ENCODE measurements at regions not wholly inside any gene's neighbourhood (a gene's known extent, or its start where the extent isn't known, plus 50 kb on each side); places are given as distances from the start of the nearest gene placed in this dataset.

- Histone ChIP-seq H3K9me2 (replicated peaks; ENCODE audit: control insufficient read depth, low read length) (no peaks in the 10 kb centered on the region), H3K4me3 (ENCODE audit: low read length) (no peak overlapping the region), H3K27me3 (ENCODE audit: control insufficient read depth, low read length) (no peaks in the 10 kb centered on the region), H4K20me1 (ENCODE audit: control insufficient read depth, insufficient read depth, low read depth, low read length) (no peaks in the 10 kb centered on the region), H3K36me3 (ENCODE audit: control insufficient read depth, low read length) (no peaks in the 10 kb centered on the region), H3K27ac (ENCODE audit: low read depth, low read length) (no peak overlapping the region), H3K9me3 (ENCODE audit: control insufficient read depth, insufficient read depth, low read length) (no peaks in the 10 kb centered on the region), H3F3A (ENCODE audit: control insufficient read depth, insufficient read depth) (no peaks in the 10 kb centered on the region), H3K4me1 (ENCODE audit: control insufficient read depth, low read length) (no peaks in the 10 kb centered on the region), H3K4me2 (ENCODE audit: low read length) (no peak overlapping the region), H3K79me2 (ENCODE audit: control insufficient read depth, low read length) (no peaks in the 10 kb centered on the region)
- TF ChIP-seq EZH2phosphoT487 (IDR thresholded peaks at IDR 0.05; ENCODE audit: borderline replicate concordance, low read length) (no peak), CTCF (IDR thresholded peaks at IDR 0.05; ENCODE audit: low read depth, low read length, poor library complexity, severe bottlenecking) (no peak)
Measured at GRCh38 chr10:131742500-131742951, 158.3 kb upstream of the PPP2R2D start.

DNA sequence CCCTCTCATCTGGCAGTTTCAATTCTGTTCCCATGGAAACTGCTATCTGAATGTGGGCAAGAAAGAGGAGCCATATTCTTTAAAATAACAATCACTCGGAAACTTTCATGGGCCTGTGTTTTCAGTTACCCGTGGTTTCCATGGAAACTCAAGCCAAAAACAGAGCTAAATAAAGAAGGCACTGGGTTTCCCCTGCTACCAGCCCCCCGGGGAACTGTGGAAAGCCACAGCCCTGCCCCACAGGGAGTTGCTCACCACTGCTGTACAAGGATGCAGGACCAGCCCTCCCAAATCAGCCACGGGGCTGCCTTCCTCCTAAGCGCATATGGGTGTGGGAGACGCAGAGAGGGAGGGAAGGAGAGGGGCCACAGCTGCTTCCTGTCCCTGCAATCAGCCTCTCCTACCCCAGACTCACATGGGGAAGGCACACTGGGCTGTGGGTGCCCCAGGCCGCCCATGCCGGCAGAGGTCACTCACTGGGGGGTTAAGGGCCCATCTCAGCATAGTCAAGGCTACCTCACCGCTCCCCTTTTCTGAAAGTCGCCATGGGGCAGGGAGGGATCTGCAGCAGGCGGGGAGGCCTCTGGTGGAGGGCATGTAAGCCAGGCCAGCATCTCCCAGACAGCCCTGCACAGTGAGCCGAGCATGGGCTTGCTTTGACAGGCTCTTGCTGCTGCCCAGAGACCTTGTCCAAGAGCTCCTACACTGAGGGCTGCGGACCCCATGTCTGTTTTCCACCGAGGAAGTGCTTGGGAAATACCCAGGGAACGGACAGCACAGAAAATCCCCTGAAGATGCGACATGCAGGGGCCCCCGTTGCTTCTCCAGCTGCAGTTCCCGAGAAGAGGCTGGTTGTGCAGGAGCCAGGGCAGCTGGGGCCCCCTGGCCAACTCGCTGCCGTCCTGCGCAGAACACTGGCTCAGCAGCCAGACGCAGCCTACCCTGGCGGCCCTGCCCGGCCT lies 157.3 kb upstream of the PPP2R2D start:
- no peaks in the 10 kb centered on the region for H3K9me2 ChIP-seq (replicated peaks; ENCODE audit: control insufficient read depth, low read length)
- H3F3A ChIP-seq (ENCODE audit: control insufficient read depth, insufficient read depth): no peaks in the 10 kb centered on the region
- H3K4me3 ChIP-seq (ENCODE audit: low read length): no peak overlapping the region
- no peaks in the 10 kb centered on the region for H3K27me3 ChIP-seq (ENCODE audit: control insufficient read depth, low read length)
- no peak overlapping the region for H3K27ac ChIP-seq (ENCODE audit: low read depth, low read length)
- H3K36me3 ChIP-seq (ENCODE audit: control insufficient read depth, low read length): no peaks in the 10 kb centered on the region
- H3K79me2 ChIP-seq (ENCODE audit: control insufficient read depth, low read length): no peaks in the 10 kb centered on the region
- H4K20me1 ChIP-seq (ENCODE audit: control insufficient read depth, insufficient read depth, low read depth, low read length): no peaks in the 10 kb centered on the region
- H3K4me2 ChIP-seq (ENCODE audit: low read length): no peak overlapping the region
- no peaks in the 10 kb centered on the region for H3K4me1 ChIP-seq (ENCODE audit: control insufficient read depth, low read length)
- TF ChIP-seq CTCF (IDR thresholded peaks at IDR 0.05; ENCODE audit: low read depth, low read length, poor library complexity, severe bottlenecking) (no peak), EZH2phosphoT487 (IDR thresholded peaks at IDR 0.05; ENCODE audit: borderline replicate concordance, low read length) (no peak)
- no peaks in the 10 kb centered on the region for H3K9me3 ChIP-seq (ENCODE audit: control insufficient read depth, insufficient read depth, low read length)

DNA sequence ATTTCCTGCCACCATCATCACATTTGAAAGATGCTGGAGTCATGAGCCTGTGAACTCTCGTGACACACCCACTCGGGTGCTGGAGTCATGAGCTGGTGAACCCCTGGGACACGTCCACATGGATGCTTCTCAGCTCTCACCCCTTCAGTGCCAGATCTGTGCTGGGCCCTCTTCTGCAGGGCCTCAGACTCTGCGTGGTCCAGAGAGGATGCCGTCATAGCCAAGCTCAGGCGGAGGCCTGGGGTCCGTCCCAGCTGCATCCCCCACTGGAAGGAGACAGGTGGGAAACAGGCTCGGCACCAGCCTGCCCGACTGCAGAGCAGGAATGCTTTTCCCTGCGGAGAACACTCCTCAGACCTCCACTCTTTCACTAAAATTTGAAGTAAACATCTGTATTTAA lies 156.5 kb upstream of the PPP2R2D start:
- Histone ChIP-seq H3K79me2 (ENCODE audit: control insufficient read depth, low read length) (no peaks in the 10 kb centered on the region), H3K4me2 (ENCODE audit: low read length) (no peak overlapping the region), H3K27ac (ENCODE audit: low read depth, low read length) (no peak overlapping the region), H3K36me3 (ENCODE audit: control insufficient read depth, low read length) (no peaks in the 10 kb centered on the region), H3K27me3 (ENCODE audit: control insufficient read depth, low read length) (no peaks in the 10 kb centered on the region), H3K4me1 (ENCODE audit: control insufficient read depth, low read length) (no peaks in the 10 kb centered on the region), H3K9me2 (replicated peaks; ENCODE audit: control insufficient read depth, low read length) (no peaks in the 10 kb centered on the region), H3F3A (ENCODE audit: control insufficient read depth, insufficient read depth) (no peaks in the 10 kb centered on the region), H4K20me1 (ENCODE audit: control insufficient read depth, insufficient read depth, low read depth, low read length) (no peaks in the 10 kb centered on the region), H3K4me3 (ENCODE audit: low read length) (no peak overlapping the region), H3K9me3 (ENCODE audit: control insufficient read depth, insufficient read depth, low read length) (no peaks in the 10 kb centered on the region)
- no peak for TF ChIP-seq CTCF (IDR thresholded peaks at IDR 0.05; ENCODE audit: low read depth, low read length, poor library complexity, severe bottlenecking)
- TF ChIP-seq EZH2phosphoT487 (IDR thresholded peaks at IDR 0.05; ENCODE audit: borderline replicate concordance, low read length): no peak

Data from DOHH2 (cell line).